Fibroblast of lung (primary cell): ENCODE measurements at regions not wholly inside any gene's neighbourhood (a gene's known extent, or its start where the extent isn't known, plus 50 kb on each side); places are given as distances from the start of the nearest gene placed in this dataset.

Source experiments
- EZH2 ChIP-seq: IDR thresholded peaks from 2 replicates; pipeline ENCODE4 v1.5.1; 2012; ENCODE audit warnings: low read length, control low read depth, mild to moderate bottlenecking; ENCODE audit errors: missing control alignments
- TF ChIP-seq, protein P1 (sequence below), 2 donors: IDR thresholded peaks in 1 of 2; conservative IDR thresholded peaks in 1 of 2; 1 replicate in 1 of 2; 2 replicates in 1 of 2; pipeline ENCODE4 v1.5.1; 2011 to 2012; ENCODE audit warnings: low read length in 2 of 2, control low read depth in 1 of 2, inconsistent platforms in 1 of 2, low read depth in 1 of 2, mild to moderate bottlenecking in 1 of 2

DNA sequence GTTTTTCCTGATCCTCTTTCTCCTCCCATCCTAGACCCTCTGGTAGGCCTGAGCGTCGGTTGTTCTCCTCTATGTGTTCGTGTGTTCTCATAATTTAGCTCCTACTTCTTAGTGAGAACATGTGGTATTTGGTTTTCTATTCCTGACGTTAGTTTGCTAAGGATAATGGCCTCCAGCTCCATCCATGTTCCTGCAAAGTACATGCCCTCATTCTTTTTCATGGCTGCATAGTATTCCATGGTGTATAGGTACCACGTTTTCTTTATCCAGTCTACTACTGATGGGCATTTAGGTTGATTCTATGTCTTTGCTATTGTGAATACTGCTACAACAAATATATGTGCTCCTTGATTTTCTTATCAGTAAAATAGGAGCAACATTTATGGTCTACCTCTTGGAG lies 146.8 kb upstream of the PTCHD1 start:
- TF ChIP-seq, protein P1, sequence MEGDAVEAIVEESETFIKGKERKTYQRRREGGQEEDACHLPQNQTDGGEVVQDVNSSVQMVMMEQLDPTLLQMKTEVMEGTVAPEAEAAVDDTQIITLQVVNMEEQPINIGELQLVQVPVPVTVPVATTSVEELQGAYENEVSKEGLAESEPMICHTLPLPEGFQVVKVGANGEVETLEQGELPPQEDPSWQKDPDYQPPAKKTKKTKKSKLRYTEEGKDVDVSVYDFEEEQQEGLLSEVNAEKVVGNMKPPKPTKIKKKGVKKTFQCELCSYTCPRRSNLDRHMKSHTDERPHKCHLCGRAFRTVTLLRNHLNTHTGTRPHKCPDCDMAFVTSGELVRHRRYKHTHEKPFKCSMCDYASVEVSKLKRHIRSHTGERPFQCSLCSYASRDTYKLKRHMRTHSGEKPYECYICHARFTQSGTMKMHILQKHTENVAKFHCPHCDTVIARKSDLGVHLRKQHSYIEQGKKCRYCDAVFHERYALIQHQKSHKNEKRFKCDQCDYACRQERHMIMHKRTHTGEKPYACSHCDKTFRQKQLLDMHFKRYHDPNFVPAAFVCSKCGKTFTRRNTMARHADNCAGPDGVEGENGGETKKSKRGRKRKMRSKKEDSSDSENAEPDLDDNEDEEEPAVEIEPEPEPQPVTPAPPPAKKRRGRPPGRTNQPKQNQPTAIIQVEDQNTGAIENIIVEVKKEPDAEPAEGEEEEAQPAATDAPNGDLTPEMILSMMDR (conservative IDR thresholded peaks at IDR 0.05 in 1 of 2, IDR thresholded peaks at IDR 0.05 in 1 of 2; ENCODE audit: low read depth in 1 of 2, low read length in 2 of 2), result no peak
- no peak for TF ChIP-seq EZH2
